PC-3 (cell line): ENCODE measurements at regions not wholly inside any gene's neighbourhood (a gene's known extent, or its start where the extent isn't known, plus 50 kb on each side); places are given as distances from the start of the nearest gene placed in this dataset.

Source experiments
- CTCF ChIP-seq: fragments of 300-600 bp; sonication (generic); conservative IDR thresholded peaks from 2 replicates; pipeline ENCODE4 v1.5.1; 2017; ENCODE audit warnings: antibody characterized with exemption, low read depth, mild to moderate bottlenecking, low read length
- EZH2 ChIP-seq: fragments of 300-600 bp; sonication (generic); IDR thresholded peaks from one replicate; pipeline ENCODE4 v1.6.1; 2017; ENCODE audit warnings: antibody characterized with exemption, mild to moderate bottlenecking, low read length; ENCODE audit not compliant: unreplicated experiment

- TF ChIP-seq CTCF: no peak
- TF ChIP-seq EZH2: no peak
Observed at GRCh38 chr4:156420623-156421022, 467.0 kb upstream of the CTSO start.
